HL-60 (cell line): ENCODE measurements at regions not wholly inside any gene's neighbourhood (a gene's known extent, or its start where the extent isn't known, plus 50 kb on each side); places are given as distances from the start of the nearest gene placed in this dataset.

Experiments used
- GABPA ChIP-seq: IDR thresholded peaks from 2 replicates; pipeline ENCODE4 v1.6.1; 2012; ENCODE audit warnings: low read depth
- POLR2AphosphoS5 ChIP-seq: IDR thresholded peaks from 2 replicates; pipeline ENCODE4 v1.6.1; 2012; ENCODE audit warnings: low read depth
- SPI1 ChIP-seq: IDR thresholded peaks from 2 replicates; pipeline ENCODE4 v1.6.1; 2012; ENCODE audit warnings: low read depth, mild to moderate bottlenecking, borderline replicate concordance
- TF ChIP-seq, protein P1 (sequence below): IDR thresholded peaks from one replicate; pipeline ENCODE4 v1.5.1; 2011; ENCODE audit warnings: low read length, control low read depth, inconsistent platforms; ENCODE audit not compliant: insufficient read depth
- TF ChIP-seq, protein P2 (sequence below): IDR thresholded peaks from 2 replicates; pipeline ENCODE4 v1.6.1; 2012; ENCODE audit warnings: low read depth; ENCODE audit not compliant: insufficient replicate concordance

DNA sequence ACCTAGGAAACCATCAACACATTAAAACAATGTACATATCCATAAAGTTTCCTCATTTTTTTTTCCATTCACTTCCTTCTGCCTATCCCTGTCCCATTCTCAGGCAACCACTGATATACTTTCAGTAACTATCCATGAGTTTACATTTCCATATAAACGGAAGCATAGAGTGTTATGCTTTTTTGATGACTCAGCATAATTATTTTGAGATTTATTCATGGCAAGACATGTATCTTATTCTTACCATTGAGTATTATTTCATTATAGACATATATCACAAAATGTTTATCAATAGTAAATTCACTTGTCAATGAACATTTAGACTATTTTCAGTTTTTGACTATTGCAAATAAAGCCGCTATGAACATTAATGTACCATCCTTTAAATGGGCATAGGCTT, 1786.8 kb upstream of the ACO1 start:
- TF ChIP-seq, protein P1, sequence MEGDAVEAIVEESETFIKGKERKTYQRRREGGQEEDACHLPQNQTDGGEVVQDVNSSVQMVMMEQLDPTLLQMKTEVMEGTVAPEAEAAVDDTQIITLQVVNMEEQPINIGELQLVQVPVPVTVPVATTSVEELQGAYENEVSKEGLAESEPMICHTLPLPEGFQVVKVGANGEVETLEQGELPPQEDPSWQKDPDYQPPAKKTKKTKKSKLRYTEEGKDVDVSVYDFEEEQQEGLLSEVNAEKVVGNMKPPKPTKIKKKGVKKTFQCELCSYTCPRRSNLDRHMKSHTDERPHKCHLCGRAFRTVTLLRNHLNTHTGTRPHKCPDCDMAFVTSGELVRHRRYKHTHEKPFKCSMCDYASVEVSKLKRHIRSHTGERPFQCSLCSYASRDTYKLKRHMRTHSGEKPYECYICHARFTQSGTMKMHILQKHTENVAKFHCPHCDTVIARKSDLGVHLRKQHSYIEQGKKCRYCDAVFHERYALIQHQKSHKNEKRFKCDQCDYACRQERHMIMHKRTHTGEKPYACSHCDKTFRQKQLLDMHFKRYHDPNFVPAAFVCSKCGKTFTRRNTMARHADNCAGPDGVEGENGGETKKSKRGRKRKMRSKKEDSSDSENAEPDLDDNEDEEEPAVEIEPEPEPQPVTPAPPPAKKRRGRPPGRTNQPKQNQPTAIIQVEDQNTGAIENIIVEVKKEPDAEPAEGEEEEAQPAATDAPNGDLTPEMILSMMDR, result no peak
- TF ChIP-seq GABPA (no peak), POLR2AphosphoS5 (no peak), SPI1 (no peak)
- TF ChIP-seq, protein P2, sequence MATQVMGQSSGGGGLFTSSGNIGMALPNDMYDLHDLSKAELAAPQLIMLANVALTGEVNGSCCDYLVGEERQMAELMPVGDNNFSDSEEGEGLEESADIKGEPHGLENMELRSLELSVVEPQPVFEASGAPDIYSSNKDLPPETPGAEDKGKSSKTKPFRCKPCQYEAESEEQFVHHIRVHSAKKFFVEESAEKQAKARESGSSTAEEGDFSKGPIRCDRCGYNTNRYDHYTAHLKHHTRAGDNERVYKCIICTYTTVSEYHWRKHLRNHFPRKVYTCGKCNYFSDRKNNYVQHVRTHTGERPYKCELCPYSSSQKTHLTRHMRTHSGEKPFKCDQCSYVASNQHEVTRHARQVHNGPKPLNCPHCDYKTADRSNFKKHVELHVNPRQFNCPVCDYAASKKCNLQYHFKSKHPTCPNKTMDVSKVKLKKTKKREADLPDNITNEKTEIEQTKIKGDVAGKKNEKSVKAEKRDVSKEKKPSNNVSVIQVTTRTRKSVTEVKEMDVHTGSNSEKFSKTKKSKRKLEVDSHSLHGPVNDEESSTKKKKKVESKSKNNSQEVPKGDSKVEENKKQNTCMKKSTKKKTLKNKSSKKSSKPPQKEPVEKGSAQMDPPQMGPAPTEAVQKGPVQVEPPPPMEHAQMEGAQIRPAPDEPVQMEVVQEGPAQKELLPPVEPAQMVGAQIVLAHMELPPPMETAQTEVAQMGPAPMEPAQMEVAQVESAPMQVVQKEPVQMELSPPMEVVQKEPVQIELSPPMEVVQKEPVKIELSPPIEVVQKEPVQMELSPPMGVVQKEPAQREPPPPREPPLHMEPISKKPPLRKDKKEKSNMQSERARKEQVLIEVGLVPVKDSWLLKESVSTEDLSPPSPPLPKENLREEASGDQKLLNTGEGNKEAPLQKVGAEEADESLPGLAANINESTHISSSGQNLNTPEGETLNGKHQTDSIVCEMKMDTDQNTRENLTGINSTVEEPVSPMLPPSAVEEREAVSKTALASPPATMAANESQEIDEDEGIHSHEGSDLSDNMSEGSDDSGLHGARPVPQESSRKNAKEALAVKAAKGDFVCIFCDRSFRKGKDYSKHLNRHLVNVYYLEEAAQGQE, result no peak
